A673 (cell line): ENCODE measurements at regions not wholly inside any gene's neighbourhood (a gene's known extent, or its start where the extent isn't known, plus 50 kb on each side); places are given as distances from the start of the nearest gene placed in this dataset.

ENCODE experiments used
- BruUV-seq: library from RNA; stranded (reverse); fragments of 400-500 nt; replicated peaks from 2 replicates; lab custom pipeline; 2021; lab: Mats Ljungman, UMichigan
- CTCF ChIA-PET: fragments of 300-600 bp; sonication (Branson Sonifier 250); formaldehyde crosslinking; loops from one replicate; lab custom pipeline; 2022; ENCODE audit warnings: antibody characterized with exemption; lab: Charles Lee
- POLR2A ChIA-PET: fragments of 300-600 bp; sonication (Branson Sonifier 250); formaldehyde crosslinking; loops from one replicate; lab custom pipeline; 2022; ENCODE audit warnings: antibody characterized with exemption; ENCODE audit not compliant: low non-redundant PET; lab: Charles Lee
- DNase-seq: peaks from one replicate; pipeline ENCODE4 v3.0.0-alpha.2; 2015; ENCODE audit warnings: low spot score
- H3K27ac ChIP-seq: fragments of 200-600 bp; sonication (generic); 2 replicates; pipeline ENCODE4 v1.5.1; 2016; ENCODE audit warnings: mixed run types, low read depth, mild to moderate bottlenecking, mixed read lengths, antibody characterized with exemption, low read length; ENCODE audit not compliant: poor library complexity, severe bottlenecking
- H3K27me3 ChIP-seq: fragments of 200-600 bp; sonication (generic); replicated peaks from 2 replicates; pipeline ENCODE4 v1.6.1; 2017; ENCODE audit warnings: mixed run types, low read depth, mild to moderate bottlenecking, mixed read lengths, antibody characterized with exemption, low read length; ENCODE audit not compliant: insufficient read depth, poor library complexity
- H3K36me3 ChIP-seq: fragments of 200-600 bp; sonication (generic); 2 replicates; pipeline ENCODE4 v1.6.1; 2016; ENCODE audit warnings: mixed run types, mild to moderate bottlenecking, mixed read lengths, antibody characterized with exemption, low read length; ENCODE audit not compliant: insufficient read depth, poor library complexity, severe bottlenecking
- H3K4me1 ChIP-seq: fragments of 200-600 bp; sonication (generic); 2 replicates; pipeline ENCODE4 v1.6.1; 2017; ENCODE audit warnings: mixed run types, mild to moderate bottlenecking, mixed read lengths, antibody characterized with exemption, low read length; ENCODE audit not compliant: insufficient read depth, poor library complexity, severe bottlenecking
- H3K4me3 ChIP-seq: fragments of 200-600 bp; sonication (generic); 2 replicates; pipeline ENCODE4 v1.5.1; 2016; ENCODE audit warnings: low read depth, mixed run types, mild to moderate bottlenecking, mixed read lengths, low read length; ENCODE audit not compliant: poor library complexity, severe bottlenecking
- H3K9me3 ChIP-seq: fragments of 200-600 bp; sonication (generic); 2 replicates; pipeline ENCODE4 v1.6.1; 2016; ENCODE audit warnings: mixed run types, low read depth, mild to moderate bottlenecking, mixed read lengths, antibody characterized with exemption, low read length; ENCODE audit not compliant: poor library complexity, severe bottlenecking
- EZH2 ChIP-seq: fragments of 200-600 bp; sonication (generic); IDR thresholded peaks from 2 replicates; pipeline ENCODE4 v1.6.1; 2017; ENCODE audit warnings: borderline replicate concordance, low read depth, mild to moderate bottlenecking, mixed read lengths, antibody characterized with exemption, low read length; ENCODE audit not compliant: poor library complexity, severe bottlenecking
- intact Hi-C: fragments of 100-400 bp; cut with micrococcal nuclease; formaldehyde crosslinking; loops from one replicate; pipeline ENCODE4 v1.10.0; 2022; ENCODE audit not compliant: unreplicated experiment
- TF ChIP-seq, protein P1 (sequence below): fragments of 300-800, 200-600 bp; sonication (generic); conservative IDR thresholded peaks from 2 replicates; pipeline ENCODE4 v1.5.1; 2017; ENCODE audit warnings: low read depth, mild to moderate bottlenecking, antibody characterized with exemption, low read length, moderate library complexity, mixed read lengths

DNA sequence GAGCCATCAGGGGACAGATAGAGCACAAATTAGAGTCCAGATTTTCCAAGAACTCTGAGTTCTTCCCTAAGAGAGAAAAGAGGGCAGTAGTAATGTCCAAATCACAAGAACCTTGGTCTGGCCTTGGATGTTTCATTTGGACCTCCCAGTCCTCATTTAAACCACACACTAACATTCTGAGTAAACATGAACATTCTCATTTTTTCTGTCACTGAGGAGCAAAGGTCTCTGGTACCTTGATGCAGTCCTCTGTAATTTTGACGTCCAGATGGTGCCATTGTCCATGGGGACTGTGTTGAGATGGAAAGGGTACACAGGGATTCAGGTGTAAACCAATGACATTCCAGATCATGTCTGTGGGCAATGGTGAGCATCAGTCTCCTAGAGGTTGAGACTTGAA, 225.4 kb upstream of the PHYHIPL start:
- peaks cover 4% of the 10 kb centered on the region for H3K27me3 ChIP-seq
- no TSS peak for BruUV-seq
- POLR2A ChIA-PET, result no interaction called here
- CTCF ChIA-PET, result interaction anchor here (1.5 kb wide), 1 partner anchor 671 kb away, joined by 5 read pairs; no protein-coding TSS in a partner anchor
- TF ChIP-seq EZH2, result no peak
- TF ChIP-seq, protein P1, sequence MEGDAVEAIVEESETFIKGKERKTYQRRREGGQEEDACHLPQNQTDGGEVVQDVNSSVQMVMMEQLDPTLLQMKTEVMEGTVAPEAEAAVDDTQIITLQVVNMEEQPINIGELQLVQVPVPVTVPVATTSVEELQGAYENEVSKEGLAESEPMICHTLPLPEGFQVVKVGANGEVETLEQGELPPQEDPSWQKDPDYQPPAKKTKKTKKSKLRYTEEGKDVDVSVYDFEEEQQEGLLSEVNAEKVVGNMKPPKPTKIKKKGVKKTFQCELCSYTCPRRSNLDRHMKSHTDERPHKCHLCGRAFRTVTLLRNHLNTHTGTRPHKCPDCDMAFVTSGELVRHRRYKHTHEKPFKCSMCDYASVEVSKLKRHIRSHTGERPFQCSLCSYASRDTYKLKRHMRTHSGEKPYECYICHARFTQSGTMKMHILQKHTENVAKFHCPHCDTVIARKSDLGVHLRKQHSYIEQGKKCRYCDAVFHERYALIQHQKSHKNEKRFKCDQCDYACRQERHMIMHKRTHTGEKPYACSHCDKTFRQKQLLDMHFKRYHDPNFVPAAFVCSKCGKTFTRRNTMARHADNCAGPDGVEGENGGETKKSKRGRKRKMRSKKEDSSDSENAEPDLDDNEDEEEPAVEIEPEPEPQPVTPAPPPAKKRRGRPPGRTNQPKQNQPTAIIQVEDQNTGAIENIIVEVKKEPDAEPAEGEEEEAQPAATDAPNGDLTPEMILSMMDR, result no peak
- H3K36me3 ChIP-seq, result no peaks in the 10 kb centered on the region
- no peak for DNase-seq
- intact Hi-C loops, result loop anchor here (5.0 to 10.0 kb wide), 4 partner anchors 169 to 1084 kb away; no protein-coding TSS in a partner anchor
- H3K27ac ChIP-seq, result no peak overlapping the region
- no peaks in the 10 kb centered on the region for H3K4me1 ChIP-seq
- no peak overlapping the region for H3K4me3 ChIP-seq
- H3K9me3 ChIP-seq, result no peaks in the 10 kb centered on the region

DNA sequence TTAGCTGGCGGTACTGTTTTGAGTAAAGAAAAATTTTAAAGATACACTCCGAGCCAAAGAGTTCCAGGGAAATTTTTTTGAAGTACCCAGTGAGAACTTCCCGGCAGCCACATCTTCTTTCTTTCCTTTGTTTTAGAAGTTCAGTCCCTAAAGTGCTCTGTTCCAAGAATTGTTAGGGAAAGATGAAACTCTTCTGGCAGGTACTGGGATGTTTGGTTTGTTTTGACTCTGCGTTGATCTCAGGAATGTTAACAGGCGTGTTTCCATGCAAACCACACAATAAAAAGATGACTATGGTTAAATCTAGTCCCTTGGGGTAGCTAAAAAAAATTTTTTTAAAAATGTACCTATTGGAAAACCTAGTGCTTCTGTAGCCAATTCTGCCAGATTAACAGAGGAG, 224.7 kb upstream of the PHYHIPL start:
- H3K36me3 ChIP-seq, result no peaks in the 10 kb centered on the region
- BruUV-seq, result no TSS peak
- no peak for DNase-seq
- peaks cover 4% of the 10 kb centered on the region for H3K27me3 ChIP-seq
- H3K27ac ChIP-seq, result no peak overlapping the region
- TF ChIP-seq EZH2, result no peak
- TF ChIP-seq, protein P1, result no peak
- H3K4me1 ChIP-seq, result no peaks in the 10 kb centered on the region
- no peak overlapping the region for H3K4me3 ChIP-seq
- ChIA-PET CTCF (interaction anchor here (0.8 to 1.5 kb wide), 4 partner anchors 287 to 671 kb away, joined by 3 to 5 read pairs (median 4); no protein-coding TSS in a partner anchor), POLR2A (interaction anchor here (0.7 kb wide), 1 partner anchor 40 kb away, joined by 3 read pairs; no protein-coding TSS in a partner anchor)
- intact Hi-C loops, result loop anchor here (1.0 to 10.0 kb wide), 7 partner anchors 169 to 1083 kb away; no protein-coding TSS in a partner anchor
- H3K9me3 ChIP-seq, result no peaks in the 10 kb centered on the region

DNA sequence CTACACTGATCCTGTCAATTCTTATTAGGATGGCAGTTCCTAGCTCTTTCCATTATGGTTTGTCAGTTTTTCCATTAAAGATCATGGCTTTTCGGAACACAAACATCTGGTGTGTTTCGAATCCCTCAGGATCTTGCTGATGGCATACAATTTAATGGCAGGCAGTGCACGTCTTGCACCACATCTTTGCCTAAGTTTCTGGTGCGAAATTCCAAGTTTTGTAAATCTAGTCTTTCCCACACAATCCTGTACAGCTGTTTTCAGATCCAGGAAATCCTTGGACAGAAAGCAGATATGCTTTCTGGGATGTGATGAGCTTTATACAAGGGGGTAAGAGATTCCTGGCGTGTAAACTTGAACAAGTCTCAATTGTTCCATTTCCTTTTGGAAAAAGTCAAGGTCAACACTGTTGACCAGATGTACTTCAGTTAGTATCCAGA, 224.3 kb upstream of the PHYHIPL start:
- no peaks in the 10 kb centered on the region for H3K4me1 ChIP-seq
- no peak for TF ChIP-seq EZH2
- TF ChIP-seq, protein P1, result no peak
- no TSS peak for BruUV-seq
- H3K27me3 ChIP-seq, result peaks cover 4% of the 10 kb centered on the region
- ChIA-PET POLR2A (interaction anchor here (0.7 kb wide), 1 partner anchor 40 kb away, joined by 3 read pairs; no protein-coding TSS in a partner anchor), CTCF (interaction anchor here (0.6 to 1.5 kb wide), 6 partner anchors 209 to 670 kb away, joined by 3 to 5 read pairs (median 4); no protein-coding TSS in a partner anchor)
- DNase-seq, result no peak
- no peak overlapping the region for H3K4me3 ChIP-seq
- H3K27ac ChIP-seq, result no peak overlapping the region
- intact Hi-C loops, result loop anchor here (1.0 to 10.0 kb wide), 7 partner anchors 170 to 1083 kb away; no protein-coding TSS in a partner anchor
- no peaks in the 10 kb centered on the region for H3K36me3 ChIP-seq
- no peaks in the 10 kb centered on the region for H3K9me3 ChIP-seq
